IMR-90 (cell line): ENCODE measurements at regions not wholly inside any gene's neighbourhood (a gene's known extent, or its start where the extent isn't known, plus 50 kb on each side); places are given as distances from the start of the nearest gene placed in this dataset.

ENCODE experiments used
- ATAC-seq: fragments of 200-7000 bp; cut with Tn5 transposase; 2 replicates; pipeline ENCODE4 v1.9.1; 2020; ENCODE audit warnings: low read depth, mild to moderate bottlenecking, moderate library complexity
- BruUV-seq: library from RNA; stranded (reverse); fragments of 400-500 nt; replicated peaks from 2 replicates; lab custom pipeline; 2021; lab: Mats Ljungman, UMichigan
- CTCF ChIA-PET: fragments of 300-600 bp; formaldehyde crosslinking; extraction: SDS; loops from one replicate; lab custom pipeline; 2021; ENCODE audit warnings: antibody characterized with exemption; lab: Yijun Ruan, JAX
- POLR2A ChIA-PET: fragments of 300-600 bp; sonication (Branson Sonifier 250); formaldehyde crosslinking; loops from one replicate; lab custom pipeline; 2022; ENCODE audit warnings: antibody characterized with exemption; ENCODE audit not compliant: unreplicated experiment; lab: Charles Lee
- DNase-seq: peaks from one replicate; pipeline ENCODE4 v3.0.0; 2013
- H2AFZ ChIP-seq: replicated peaks from 2 replicates; pipeline ENCODE3; 2013; ENCODE audit warnings: low read length, mild to moderate bottlenecking; ENCODE audit not compliant: poor library complexity
- H2AK5ac ChIP-seq: 2 replicates; pipeline ENCODE4 v1.6.1; 2013; ENCODE audit warnings: low read depth, low read length, inconsistent platforms
- H2AK9ac ChIP-seq: replicated peaks from 2 replicates; pipeline ENCODE3; 2013; ENCODE audit warnings: mild to moderate bottlenecking, low read depth, low read length, moderate library complexity; ENCODE audit not compliant: poor library complexity
- H2BK120ac ChIP-seq: 2 replicates; pipeline ENCODE4 v1.6.1; 2013; ENCODE audit warnings: low read depth, low read length, inconsistent platforms
- H2BK15ac ChIP-seq: 3 replicates; pipeline ENCODE4 v1.6.1; 2013; ENCODE audit warnings: low read depth, low read length, inconsistent platforms
- H2BK20ac ChIP-seq: 2 replicates; pipeline ENCODE4 v1.6.1; 2013; ENCODE audit warnings: low read depth, mild to moderate bottlenecking, inconsistent platforms, low read length, moderate library complexity
- H2BK5ac ChIP-seq: 2 replicates; pipeline ENCODE4 v1.6.1; 2013; ENCODE audit warnings: mild to moderate bottlenecking, low read depth, low read length, inconsistent platforms; ENCODE audit not compliant: poor library complexity, severe bottlenecking
- H3K14ac ChIP-seq: replicated peaks from 2 replicates; pipeline ENCODE4 v1.6.1; 2013; ENCODE audit warnings: low read depth, low read length, inconsistent platforms
- H3K18ac ChIP-seq: 2 replicates; pipeline ENCODE4 v1.6.1; 2013; ENCODE audit warnings: low read depth, low read length, control low read depth
- H3K23ac ChIP-seq: 2 replicates; pipeline ENCODE4 v1.6.1; 2013; ENCODE audit warnings: low read depth, low read length, inconsistent platforms
- H3K27ac ChIP-seq: 2 replicates; pipeline ENCODE4 v1.5.1; 2013; ENCODE audit warnings: mild to moderate bottlenecking, control low read depth, low read length; ENCODE audit not compliant: insufficient read depth
- H3K27me3 ChIP-seq: 2 replicates; pipeline ENCODE4 v1.6.1; 2013; ENCODE audit warnings: low read length; ENCODE audit not compliant: control insufficient read depth, insufficient read depth
- H3K36me3 ChIP-seq: 2 replicates; pipeline ENCODE4 v1.6.1; 2013; ENCODE audit warnings: low read length, mixed read lengths; ENCODE audit not compliant: control insufficient read depth, insufficient read depth
- H3K4ac ChIP-seq: 2 replicates; pipeline ENCODE4 v1.6.1; 2013; ENCODE audit warnings: low read depth, low read length, inconsistent platforms
- H3K4me1 ChIP-seq: 2 replicates; pipeline ENCODE4 v1.6.1; 2013; ENCODE audit warnings: low read length, mixed read lengths; ENCODE audit not compliant: control insufficient read depth, insufficient read depth
- H3K4me2 ChIP-seq: 2 replicates; pipeline ENCODE4 v1.6.1; 2013; ENCODE audit warnings: low read depth, mild to moderate bottlenecking, control low read depth, low read length, moderate library complexity
- H3K4me3 ChIP-seq: 2 replicates; pipeline ENCODE4 v1.5.1; 2013; ENCODE audit warnings: low read depth, mild to moderate bottlenecking, control low read depth, low read length, moderate library complexity; ENCODE audit not compliant: insufficient read depth
- H3K56ac ChIP-seq: 2 replicates; pipeline ENCODE4 v1.6.1; 2013; ENCODE audit warnings: low read length, inconsistent platforms; ENCODE audit not compliant: insufficient read depth; ENCODE audit errors: extremely low read depth
- H3K79me1 ChIP-seq, 2 experiments: 2 replicates each; pipeline ENCODE4 v1.6.1; 2013; ENCODE audit warnings: low read length in 2 of 2, inconsistent platforms in 1 of 2, low read depth in 1 of 2
- H3K9ac ChIP-seq: 2 replicates; pipeline ENCODE4 v1.6.1; 2013; ENCODE audit warnings: low read depth, low read length, control low read depth
- H3K9me1 ChIP-seq: 2 replicates; pipeline ENCODE4 v1.6.1; 2013; ENCODE audit warnings: low read length, inconsistent platforms; ENCODE audit not compliant: insufficient read depth
- H3K9me3 ChIP-seq: 2 replicates; pipeline ENCODE4 v1.6.1; 2013; ENCODE audit warnings: low read length; ENCODE audit not compliant: control insufficient read depth, insufficient read depth
- H4K20me1 ChIP-seq: 2 replicates; pipeline ENCODE4 v1.6.1; 2013; ENCODE audit warnings: low read length, inconsistent platforms; ENCODE audit not compliant: insufficient read depth
- H4K5ac ChIP-seq: 2 replicates; pipeline ENCODE4 v1.6.1; 2013; ENCODE audit warnings: mild to moderate bottlenecking, low read depth, low read length, control low read depth
- H4K8ac ChIP-seq, 2 experiments: 2 replicates each; pipeline ENCODE4 v1.6.1; 2013; ENCODE audit warnings: low read depth in 2 of 2, low read length in 2 of 2, control low read depth in 1 of 2, inconsistent platforms in 1 of 2
- H4K91ac ChIP-seq: 2 replicates; pipeline ENCODE4 v1.6.1; 2013; ENCODE audit warnings: low read depth, low read length, inconsistent platforms; ENCODE audit not compliant: insufficient read depth
- MXI1 ChIP-seq: IDR thresholded peaks from 2 replicates; pipeline ENCODE4 v1.6.1; 2012; ENCODE audit warnings: low read depth, mild to moderate bottlenecking, low read length, moderate library complexity, borderline replicate concordance
- RFX5 ChIP-seq: IDR thresholded peaks from 2 replicates; pipeline ENCODE4 v1.8.0; 2012; ENCODE audit warnings: low read depth, mild to moderate bottlenecking, low read length, moderate library complexity
- WGBS, 2 experiments: methylation state at CpG; one replicate each; pipeline versions ENCODE4 v1.1.5 to v1.1.7; 2013; ENCODE audit warnings: missing lambda C conversion rate in 2 of 2; ENCODE audit not compliant: insufficient read length in 1 of 2; ENCODE audit errors: extremely low coverage in 2 of 2; 5-methylcytosine and 5-hydroxymethylcytosine counted together
- dilution Hi-C: fragments of 300-500 bp; cut with HindIII; formaldehyde crosslinking; loops from one replicate; pipeline ENCODE4 v1.14.3; 2018; ENCODE audit warnings: low sequenced_read_pairs; ENCODE audit not compliant: unreplicated experiment
- in situ Hi-C: fragments of 300-500 bp; cut with MboI; formaldehyde crosslinking; loops from 3 replicates; pipeline ENCODE4 v1.14.3; 2019; ENCODE audit warnings: low sequenced_read_pairs, inconsistent platforms, mixed read lengths
- intact Hi-C: fragments of 100-400 bp; cut with micrococcal nuclease; formaldehyde crosslinking; loops from 2 replicates; pipeline ENCODE4 v1.10.0; 2022
- TF ChIP-seq, protein P1 (sequence below): conservative IDR thresholded peaks from 2 replicates; pipeline ENCODE4 v1.5.1; 2012; ENCODE audit warnings: mild to moderate bottlenecking, low read depth, low read length, improper control_type of control experiment

DNA sequence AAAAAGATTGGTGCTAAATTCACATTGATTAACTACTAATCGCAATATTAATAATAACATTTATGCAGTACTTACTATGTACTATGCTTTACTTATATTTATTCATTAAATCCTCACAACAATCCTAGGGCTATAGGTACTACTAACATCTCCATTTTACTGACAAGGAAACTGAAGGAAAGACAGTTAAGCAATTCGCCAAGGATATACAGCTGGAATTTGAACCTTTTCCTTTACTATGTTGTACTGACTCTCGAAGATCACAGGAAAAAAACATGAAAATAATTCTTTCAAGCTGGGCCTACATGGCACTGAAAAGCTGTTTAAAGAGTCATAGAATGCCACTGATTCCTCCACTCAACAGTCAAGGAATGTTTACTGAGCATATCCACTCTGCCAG, 185.4 kb downstream of the IPMK start:
- CTCF ChIA-PET = no interaction called here
- WGBS, 2 experiments = no CpG with 5 or more reads among the region's 3 CpGs
- no peak for ATAC-seq

More for the DNA sequence above, 185.4 kb downstream of the IPMK start:
- no peak overlapping the region for H2AK5ac ChIP-seq
- no peak overlapping the region for H3K27ac ChIP-seq
- in situ Hi-C loops (no loop called here), intact Hi-C loops (no loop called here), dilution Hi-C loops (no loop called here)
- no peaks in the 10 kb centered on the region; the same call in 1 of the 2 replicates for H3K27me3 ChIP-seq
- H3K36me3 ChIP-seq = no peaks in the 10 kb centered on the region
- H3K4me2 ChIP-seq = no peak overlapping the region
- no peak overlapping the region for H3K4me3 ChIP-seq
- H2AK9ac ChIP-seq = no peak overlapping the region
- no peaks in the 10 kb centered on the region for H3K4me1 ChIP-seq
- H4K91ac ChIP-seq = no peak overlapping the region
- no peak overlapping the region for H3K9ac ChIP-seq
- no peak overlapping the region for H3K23ac ChIP-seq
- H4K20me1 ChIP-seq = no peaks in the 10 kb centered on the region
- no peak overlapping the region for H2BK120ac ChIP-seq
- H4K8ac ChIP-seq = no peak overlapping the region
- no peak overlapping the region for H3K56ac ChIP-seq
- POLR2A ChIA-PET = no interaction called here
- no peaks in the 10 kb centered on the region for H3K79me1 ChIP-seq
- H3K9me1 ChIP-seq = no peaks in the 10 kb centered on the region
- H3K4ac ChIP-seq = no peak overlapping the region
- DNase-seq = no peak
- H2AFZ ChIP-seq = no peak overlapping the region
- no peak overlapping the region for H3K18ac ChIP-seq
- no peak overlapping the region for H3K14ac ChIP-seq
- TF ChIP-seq MXI1 (no peak), RFX5 (no peak)
- TF ChIP-seq, protein P1, sequence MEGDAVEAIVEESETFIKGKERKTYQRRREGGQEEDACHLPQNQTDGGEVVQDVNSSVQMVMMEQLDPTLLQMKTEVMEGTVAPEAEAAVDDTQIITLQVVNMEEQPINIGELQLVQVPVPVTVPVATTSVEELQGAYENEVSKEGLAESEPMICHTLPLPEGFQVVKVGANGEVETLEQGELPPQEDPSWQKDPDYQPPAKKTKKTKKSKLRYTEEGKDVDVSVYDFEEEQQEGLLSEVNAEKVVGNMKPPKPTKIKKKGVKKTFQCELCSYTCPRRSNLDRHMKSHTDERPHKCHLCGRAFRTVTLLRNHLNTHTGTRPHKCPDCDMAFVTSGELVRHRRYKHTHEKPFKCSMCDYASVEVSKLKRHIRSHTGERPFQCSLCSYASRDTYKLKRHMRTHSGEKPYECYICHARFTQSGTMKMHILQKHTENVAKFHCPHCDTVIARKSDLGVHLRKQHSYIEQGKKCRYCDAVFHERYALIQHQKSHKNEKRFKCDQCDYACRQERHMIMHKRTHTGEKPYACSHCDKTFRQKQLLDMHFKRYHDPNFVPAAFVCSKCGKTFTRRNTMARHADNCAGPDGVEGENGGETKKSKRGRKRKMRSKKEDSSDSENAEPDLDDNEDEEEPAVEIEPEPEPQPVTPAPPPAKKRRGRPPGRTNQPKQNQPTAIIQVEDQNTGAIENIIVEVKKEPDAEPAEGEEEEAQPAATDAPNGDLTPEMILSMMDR = no peak
- H4K5ac ChIP-seq = no peak overlapping the region
- BruUV-seq = no TSS peak
- H2BK5ac ChIP-seq = no peak overlapping the region
- no peak overlapping the region for H2BK20ac ChIP-seq
- H2BK15ac ChIP-seq = no peak overlapping the region
- H3K9me3 ChIP-seq = no peaks in the 10 kb centered on the region
